SK-N-SH treated with all-trans-retinoic acid at 6 μM for 48 hours (cell line): ENCODE measurements at regions not wholly inside any gene's neighbourhood (a gene's known extent, or its start where the extent isn't known, plus 50 kb on each side); places are given as distances from the start of the nearest gene placed in this dataset.

Experiments
- ARNTL ChIP-seq: fragments of 450-650 bp; formaldehyde crosslinking; IDR thresholded peaks from 2 replicates; pipeline ENCODE4 v1.5.0; 2020; ENCODE audit warnings: low read depth, mild to moderate bottlenecking, moderate library complexity, borderline replicate concordance
- CREB5 ChIP-seq: fragments of 250-450 bp; sonication (Bioruptor Pico); IDR thresholded peaks from 2 replicates; pipeline ENCODE4 v1.5.1; 2020; ENCODE audit warnings: low read depth, mild to moderate bottlenecking, moderate library complexity
- ISL1 ChIP-seq: fragments of 250-450 bp; sonication (Bioruptor Pico); IDR thresholded peaks from 2 replicates; pipeline ENCODE4 v2.1.2; 2022; ENCODE audit warnings: mild to moderate bottlenecking, moderate library complexity
- PATZ1 ChIP-seq: fragments of 250-450 bp; sonication (Bioruptor Pico); IDR thresholded peaks from 2 replicates; pipeline ENCODE4 v1.8.0; 2020; ENCODE audit warnings: mild to moderate bottlenecking, moderate library complexity, borderline replicate concordance
- SNAI2 ChIP-seq: fragments of 250-450 bp; sonication (Bioruptor Pico); IDR thresholded peaks from 2 replicates; pipeline ENCODE4 v1.5.0; 2020; ENCODE audit warnings: mild to moderate bottlenecking, moderate library complexity
- TOX ChIP-seq: fragments of 250-450 bp; sonication (Bioruptor Pico); IDR thresholded peaks from 2 replicates; pipeline ENCODE4 v1.8.0; 2021; ENCODE audit warnings: mild to moderate bottlenecking, moderate library complexity, borderline replicate concordance
- TSHZ2 ChIP-seq: fragments of 250-450 bp; sonication (Bioruptor Pico); IDR thresholded peaks from 2 replicates; pipeline ENCODE4 v1.5.0; 2020; ENCODE audit warnings: mild to moderate bottlenecking, moderate library complexity
- ZC3H10 ChIP-seq: fragments of 250-450 bp; sonication (Bioruptor Pico); IDR thresholded peaks from 2 replicates; pipeline ENCODE4 v1.5.1; 2021; ENCODE audit warnings: mild to moderate bottlenecking, moderate library complexity
- ZFP3 ChIP-seq: fragments of 250-450 bp; sonication (Bioruptor Pico); IDR thresholded peaks from 2 replicates; pipeline ENCODE4 v1.5.0; 2020; ENCODE audit warnings: mild to moderate bottlenecking, moderate library complexity
- ZFP30 ChIP-seq: fragments of 450-650 bp; formaldehyde crosslinking; IDR thresholded peaks from 2 replicates; pipeline ENCODE4 v1.5.0; 2022; ENCODE audit warnings: mild to moderate bottlenecking, moderate library complexity
- ZNF70 ChIP-seq: fragments of 450-650 bp; formaldehyde crosslinking; IDR thresholded peaks from 2 replicates; pipeline ENCODE4 v1.5.0; 2020; ENCODE audit warnings: mild to moderate bottlenecking, moderate library complexity
- ZNF8 ChIP-seq: fragments of 450-650 bp; formaldehyde crosslinking; IDR thresholded peaks from 2 replicates; pipeline ENCODE4 v1.5.0; 2020; ENCODE audit warnings: mild to moderate bottlenecking, moderate library complexity

- TF ChIP-seq ISL1 (CRISPR knock-in tag) (no peak), ZC3H10 (no peak), ZFP3 (no peak), SNAI2 (CRISPR knock-in tag) (no peak), ZFP30 (CRISPR knock-in tag) (no peak), ZNF70 (CRISPR knock-in tag) (no peak), ZNF8 (CRISPR knock-in tag) (no peak), PATZ1 (no peak), CREB5 (CRISPR knock-in tag) (no peak), TSHZ2 (CRISPR knock-in tag) (no peak), TOX (CRISPR knock-in tag) (no peak), ARNTL (CRISPR knock-in tag) (no peak)
Observed at GRCh38 chr13:90121784-90122183, 1225.7 kb upstream of the MIR17HG start.
